GM12878 (cell line): ENCODE measurements at regions not wholly inside any gene's neighbourhood (a gene's known extent, or its start where the extent isn't known, plus 50 kb on each side); places are given as distances from the start of the nearest gene placed in this dataset.

Source experiments
- ATAC-seq: fragments of 200-7000 bp; cut with Tn5 transposase; 3 replicates; pipeline ENCODE4 v1.9.1; 2020; ENCODE audit warnings: mild to moderate bottlenecking, moderate library complexity
- BruUV-seq: library from RNA; stranded (reverse); fragments of 400-500 nt; replicated peaks from 2 replicates; lab custom pipeline; 2021; lab: Mats Ljungman, UMichigan
- CTCF ChIA-PET: fragments of 300-600 bp; sonication (Branson Sonifier 250); formaldehyde crosslinking; extraction: SDS; loops from one replicate; lab custom pipeline; 2021; ENCODE audit warnings: inconsistent platforms; lab: Yijun Ruan, JAX
- POLR2A ChIA-PET: fragments of 350-600 bp; formaldehyde crosslinking; extraction: SDS; loops from one replicate; lab custom pipeline; 2021; ENCODE audit warnings: inconsistent platforms; lab: Charles Lee
- RAD21 ChIA-PET: fragments of 300-600 bp; sonication (Branson Sonifier 250); formaldehyde crosslinking; loops from one replicate; lab custom pipeline; 2023; ENCODE audit warnings: antibody characterized with exemption; ENCODE audit not compliant: unreplicated experiment; lab: Charles Lee
- SMC1A ChIA-PET: fragments of 300-600 bp; sonication (Branson Sonifier 250); formaldehyde crosslinking; loops from one replicate; lab custom pipeline; 2023; ENCODE audit not compliant: unreplicated experiment, uncharacterized antibody; lab: Charles Lee
- DNase-seq: peaks from one replicate; pipeline ENCODE4 v3.0.0-alpha.2; 2011; ENCODE audit warnings: low read depth, low spot score
- FAIRE-seq: peaks from 3 replicates; lab custom pipeline; 2011; peaks lifted over from hg19 to GRCh38; lab: Jason Lieb, UNC
- H2AFZ ChIP-seq: 2 replicates; pipeline ENCODE4 v1.6.0; 2011; ENCODE audit warnings: low read depth, low read length, control low read depth; ENCODE audit not compliant: control insufficient read depth
- H3K27ac ChIP-seq: 2 replicates; pipeline ENCODE4 v1.5.1; 2011; ENCODE audit warnings: control low read depth; ENCODE audit not compliant: control insufficient read depth, insufficient read depth
- H3K27me3 ChIP-seq, 2 experiments: replicated peaks in 1 of 2; 2 replicates each; pipeline versions ENCODE4 v1.6.0 to v1.6.1; 2011; ENCODE audit warnings: low read length in 1 of 2; ENCODE audit not compliant: control insufficient read depth in 2 of 2, insufficient read depth in 2 of 2
- H3K36me3 ChIP-seq, 2 experiments: 2 replicates each; pipeline ENCODE4 v1.5.1; 2011; ENCODE audit warnings: low read length in 1 of 2; ENCODE audit not compliant: control insufficient read depth in 2 of 2, insufficient read depth in 2 of 2
- H3K4me1 ChIP-seq: 2 replicates; pipeline ENCODE4 v1.6.1; 2011; ENCODE audit warnings: mild to moderate bottlenecking, low read length, moderate library complexity, mixed read lengths; ENCODE audit not compliant: control insufficient read depth, insufficient read depth
- H3K4me2 ChIP-seq: 2 replicates; pipeline ENCODE4 v1.6.0; 2011; ENCODE audit warnings: control low read depth; ENCODE audit not compliant: control insufficient read depth, insufficient read depth
- H3K4me3 ChIP-seq: fragments of 200-600 bp; sonication (generic); 2 replicates; pipeline ENCODE4 v1.5.1; 2016
- H3K79me2 ChIP-seq: 2 replicates; pipeline ENCODE4 v1.6.0; 2011; ENCODE audit warnings: low read length; ENCODE audit not compliant: control insufficient read depth, insufficient read depth
- H3K9ac ChIP-seq: 2 replicates; pipeline ENCODE4 v1.8.0; 2011; ENCODE audit warnings: low read length, control low read depth, mixed read lengths; ENCODE audit not compliant: control insufficient read depth, insufficient read depth
- H3K9me3 ChIP-seq: replicated peaks from 3 replicates; pipeline ENCODE4 v1.5.1; 2011; ENCODE audit warnings: mild to moderate bottlenecking, low read length; ENCODE audit not compliant: control insufficient read depth, insufficient read depth
- H4K20me1 ChIP-seq: 2 replicates; pipeline ENCODE4 v1.6.0; 2011; ENCODE audit not compliant: control insufficient read depth, insufficient read depth
- CREB1 ChIP-seq: IDR thresholded peaks from 2 replicates; pipeline ENCODE4 v1.6.1; 2012; ENCODE audit warnings: low read depth, mild to moderate bottlenecking, inconsistent platforms
- HDAC6 ChIP-seq: fragments of 200-600 bp; sonication (generic); IDR thresholded peaks from one replicate; pipeline ENCODE4 v1.8.0; 2017; ENCODE audit warnings: antibody characterized with exemption; ENCODE audit not compliant: unreplicated experiment
- MTA2 ChIP-seq: fragments of 450-650 bp; IDR thresholded peaks from 2 replicates; pipeline ENCODE4 v1.6.1; 2016; ENCODE audit warnings: low read depth, mild to moderate bottlenecking, moderate library complexity
- MYB ChIP-seq: fragments of 150-350 bp; IDR thresholded peaks from 2 replicates; pipeline ENCODE4 v1.6.1; 2014; ENCODE audit warnings: mild to moderate bottlenecking, low read depth, low read length, borderline replicate concordance
- WGBS: methylation state at CpG from one replicate; pipeline ENCODE4 v1.1.6; 2016; ENCODE audit warnings: low lambda C conversion rate; ENCODE audit not compliant: insufficient replicate concordance, insufficient coverage; ENCODE audit errors: missing lambda C conversion rate; 5-methylcytosine and 5-hydroxymethylcytosine counted together
- in situ Hi-C: fragments of 300-500 bp; cut with MboI; formaldehyde crosslinking; loops from 9 replicates; pipeline ENCODE4 v1.14.3; 2018; ENCODE audit warnings: mixed read lengths
- intact Hi-C: fragments of 100-400 bp; cut with micrococcal nuclease; formaldehyde crosslinking; loops from one replicate; pipeline ENCODE4 v1.14.2; 2022; ENCODE audit not compliant: unreplicated experiment
- TF ChIP-seq, protein P1 (sequence below): IDR thresholded peaks from 2 replicates; pipeline ENCODE4 v1.6.1; 2011; ENCODE audit warnings: borderline replicate concordance, low read depth, mild to moderate bottlenecking, moderate library complexity, mixed read lengths, low read length; ENCODE audit not compliant: insufficient read depth; ENCODE audit errors: extremely low read length
- TF ChIP-seq, protein P2 (sequence below): fragments of 450-650 bp; IDR thresholded peaks from 2 replicates; pipeline ENCODE4 v1.6.1; 2017; ENCODE audit warnings: low read depth, mild to moderate bottlenecking, moderate library complexity
- TF ChIP-seq, protein P3 (sequence below): fragments of 150-350 bp; IDR thresholded peaks from 2 replicates; pipeline ENCODE4 v1.6.1; 2016; ENCODE audit warnings: low read depth, low read length
- TF ChIP-seq, protein P4 (sequence below): fragments of 450-650 bp; formaldehyde crosslinking; IDR thresholded peaks from 2 replicates; pipeline ENCODE4 v1.5.0; 2022; ENCODE audit warnings: mild to moderate bottlenecking, missing genetic modification characterization

DNA sequence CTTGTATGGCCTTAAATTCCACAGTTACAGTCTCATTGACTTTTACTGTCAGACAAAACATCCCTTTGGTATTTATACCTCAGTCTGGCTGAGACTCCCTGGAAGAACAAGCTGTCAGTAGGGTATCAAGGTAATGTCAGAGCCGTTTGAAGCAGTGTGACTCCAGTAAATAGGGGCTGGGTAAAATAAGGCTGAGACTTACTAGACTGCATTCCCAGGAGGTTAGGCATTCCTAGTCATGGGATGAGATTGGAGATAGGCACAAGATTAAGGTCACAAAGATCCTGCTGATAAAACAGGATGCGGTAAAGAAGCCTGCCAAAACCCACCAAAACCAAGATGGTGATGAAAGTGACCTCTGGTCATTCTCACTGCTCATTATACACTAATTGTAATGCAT is 219.5 kb upstream of the SKOR2 start:
- intact Hi-C loops = no loop called here
- Histone ChIP-seq H3K4me1 (no peaks in the 10 kb centered on the region), H3K4me2 (no peak overlapping the region), H3K27me3 (no peaks in the 10 kb centered on the region; a peak in 2 of 4 replicates), H3K4me3 (no peak overlapping the region), H3K79me2 (no peaks in the 10 kb centered on the region), H3K27ac (no peak overlapping the region), H2AFZ (no peak overlapping the region), H3K9ac (no peak overlapping the region), H4K20me1 (no peaks in the 10 kb centered on the region), H3K9me3 (no peaks in the 10 kb centered on the region), H3K36me3 (no peaks in the 10 kb centered on the region)
- no TSS peak for BruUV-seq
- ChIA-PET POLR2A (no interaction called here), CTCF (no interaction called here), SMC1A (no interaction called here), RAD21 (no interaction called here)
- 20% methylated on average over 2 of the region's 2 CpGs for WGBS
- in situ Hi-C loops = no loop called here
- FAIRE-seq = no peak
- no peak for ATAC-seq
- TF ChIP-seq, protein P1, sequence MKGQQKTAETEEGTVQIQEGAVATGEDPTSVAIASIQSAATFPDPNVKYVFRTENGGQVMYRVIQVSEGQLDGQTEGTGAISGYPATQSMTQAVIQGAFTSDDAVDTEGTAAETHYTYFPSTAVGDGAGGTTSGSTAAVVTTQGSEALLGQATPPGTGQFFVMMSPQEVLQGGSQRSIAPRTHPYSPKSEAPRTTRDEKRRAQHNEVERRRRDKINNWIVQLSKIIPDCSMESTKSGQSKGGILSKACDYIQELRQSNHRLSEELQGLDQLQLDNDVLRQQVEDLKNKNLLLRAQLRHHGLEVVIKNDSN = no peak
- TF ChIP-seq MTA2 (no peak), MYB (no peak), CREB1 (no peak), HDAC6 (no peak)
- TF ChIP-seq, protein P2, sequence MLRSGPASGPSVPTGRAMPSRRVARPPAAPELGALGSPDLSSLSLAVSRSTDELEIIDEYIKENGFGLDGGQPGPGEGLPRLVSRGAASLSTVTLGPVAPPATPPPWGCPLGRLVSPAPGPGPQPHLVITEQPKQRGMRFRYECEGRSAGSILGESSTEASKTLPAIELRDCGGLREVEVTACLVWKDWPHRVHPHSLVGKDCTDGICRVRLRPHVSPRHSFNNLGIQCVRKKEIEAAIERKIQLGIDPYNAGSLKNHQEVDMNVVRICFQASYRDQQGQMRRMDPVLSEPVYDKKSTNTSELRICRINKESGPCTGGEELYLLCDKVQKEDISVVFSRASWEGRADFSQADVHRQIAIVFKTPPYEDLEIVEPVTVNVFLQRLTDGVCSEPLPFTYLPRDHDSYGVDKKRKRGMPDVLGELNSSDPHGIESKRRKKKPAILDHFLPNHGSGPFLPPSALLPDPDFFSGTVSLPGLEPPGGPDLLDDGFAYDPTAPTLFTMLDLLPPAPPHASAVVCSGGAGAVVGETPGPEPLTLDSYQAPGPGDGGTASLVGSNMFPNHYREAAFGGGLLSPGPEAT = no peak
- TF ChIP-seq, protein P3, sequence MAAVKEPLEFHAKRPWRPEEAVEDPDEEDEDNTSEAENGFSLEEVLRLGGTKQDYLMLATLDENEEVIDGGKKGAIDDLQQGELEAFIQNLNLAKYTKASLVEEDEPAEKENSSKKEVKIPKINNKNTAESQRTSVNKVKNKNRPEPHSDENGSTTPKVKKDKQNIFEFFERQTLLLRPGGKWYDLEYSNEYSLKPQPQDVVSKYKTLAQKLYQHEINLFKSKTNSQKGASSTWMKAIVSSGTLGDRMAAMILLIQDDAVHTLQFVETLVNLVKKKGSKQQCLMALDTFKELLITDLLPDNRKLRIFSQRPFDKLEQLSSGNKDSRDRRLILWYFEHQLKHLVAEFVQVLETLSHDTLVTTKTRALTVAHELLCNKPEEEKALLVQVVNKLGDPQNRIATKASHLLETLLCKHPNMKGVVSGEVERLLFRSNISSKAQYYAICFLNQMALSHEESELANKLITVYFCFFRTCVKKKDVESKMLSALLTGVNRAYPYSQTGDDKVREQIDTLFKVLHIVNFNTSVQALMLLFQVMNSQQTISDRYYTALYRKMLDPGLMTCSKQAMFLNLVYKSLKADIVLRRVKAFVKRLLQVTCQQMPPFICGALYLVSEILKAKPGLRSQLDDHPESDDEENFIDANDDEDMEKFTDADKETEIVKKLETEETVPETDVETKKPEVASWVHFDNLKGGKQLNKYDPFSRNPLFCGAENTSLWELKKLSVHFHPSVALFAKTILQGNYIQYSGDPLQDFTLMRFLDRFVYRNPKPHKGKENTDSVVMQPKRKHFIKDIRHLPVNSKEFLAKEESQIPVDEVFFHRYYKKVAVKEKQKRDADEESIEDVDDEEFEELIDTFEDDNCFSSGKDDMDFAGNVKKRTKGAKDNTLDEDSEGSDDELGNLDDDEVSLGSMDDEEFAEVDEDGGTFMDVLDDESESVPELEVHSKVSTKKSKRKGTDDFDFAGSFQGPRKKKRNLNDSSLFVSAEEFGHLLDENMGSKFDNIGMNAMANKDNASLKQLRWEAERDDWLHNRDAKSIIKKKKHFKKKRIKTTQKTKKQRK = no peak
- TF ChIP-seq, protein P4, sequence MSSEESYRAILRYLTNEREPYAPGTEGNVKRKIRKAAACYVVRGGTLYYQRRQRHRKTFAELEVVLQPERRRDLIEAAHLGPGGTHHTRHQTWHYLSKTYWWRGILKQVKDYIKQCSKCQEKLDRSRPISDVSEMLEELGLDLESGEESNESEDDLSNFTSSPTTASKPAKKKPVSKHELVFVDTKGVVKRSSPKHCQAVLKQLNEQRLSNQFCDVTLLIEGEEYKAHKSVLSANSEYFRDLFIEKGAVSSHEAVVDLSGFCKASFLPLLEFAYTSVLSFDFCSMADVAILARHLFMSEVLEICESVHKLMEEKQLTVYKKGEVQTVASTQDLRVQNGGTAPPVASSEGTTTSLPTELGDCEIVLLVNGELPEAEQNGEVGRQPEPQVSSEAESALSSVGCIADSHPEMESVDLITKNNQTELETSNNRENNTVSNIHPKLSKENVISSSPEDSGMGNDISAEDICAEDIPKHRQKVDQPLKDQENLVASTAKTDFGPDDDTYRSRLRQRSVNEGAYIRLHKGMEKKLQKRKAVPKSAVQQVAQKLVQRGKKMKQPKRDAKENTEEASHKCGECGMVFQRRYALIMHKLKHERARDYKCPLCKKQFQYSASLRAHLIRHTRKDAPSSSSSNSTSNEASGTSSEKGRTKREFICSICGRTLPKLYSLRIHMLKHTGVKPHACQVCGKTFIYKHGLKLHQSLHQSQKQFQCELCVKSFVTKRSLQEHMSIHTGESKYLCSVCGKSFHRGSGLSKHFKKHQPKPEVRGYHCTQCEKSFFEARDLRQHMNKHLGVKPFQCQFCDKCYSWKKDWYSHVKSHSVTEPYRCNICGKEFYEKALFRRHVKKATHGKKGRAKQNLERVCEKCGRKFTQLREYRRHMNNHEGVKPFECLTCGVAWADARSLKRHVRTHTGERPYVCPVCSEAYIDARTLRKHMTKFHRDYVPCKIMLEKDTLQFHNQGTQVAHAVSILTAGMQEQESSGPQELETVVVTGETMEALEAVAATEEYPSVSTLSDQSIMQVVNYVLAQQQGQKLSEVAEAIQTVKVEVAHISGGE (CRISPR knock-in tag) = no peak
- DNase-seq = no peak
